ENCODE measurements at regions not wholly inside any gene's neighbourhood (a gene's known extent, or its start where the extent isn't known, plus 50 kb on each side); places are given as distances from the start of the nearest gene placed in this dataset.

- no peaks in the 10 kb centered on the region for H3K9me3 ChIP-seq
- no peak for DNase-seq
Measured at GRCh38 chr16:59698346-59699020, 964.4 kb upstream of the GOT2 start.

GRCh38 chr16:59697761-59698160, 963.6 kb upstream of the GOT2 start:
- Histone ChIP-seq H3K9me3 (no peaks in the 10 kb centered on the region), H3K27me3 (no peaks in the 10 kb centered on the region), H3K4me3 (no peak overlapping the region), H3K27ac (no peak overlapping the region), H3K36me3 (no peaks in the 10 kb centered on the region), H3K4me1 (no peaks in the 10 kb centered on the region)
- TF ChIP-seq POLR2A (IDR thresholded peaks at IDR 0.05): no peak
- no peak for TF ChIP-seq POLR2AphosphoS5 (IDR thresholded peaks at IDR 0.05)
- ATAC-seq (ENCODE audit: low FRiP score in 2 of 2) (no peak), DNase-seq (no peak)
- WGBS, 2 donors: 82 to 95% methylated on average over 1 of the region's 1 CpG

More at GRCh38 chr16:59698346-59699020, 964.4 kb upstream of the GOT2 start:
- Histone ChIP-seq H3K36me3 (no peaks in the 10 kb centered on the region), H3K27me3 (no peaks in the 10 kb centered on the region), H3K4me1 (no peaks in the 10 kb centered on the region), H3K4me3 (no peak overlapping the region), H3K27ac (no peak overlapping the region)
- 27 to 45% methylated on average over 3 of the region's 3 CpGs for WGBS, 2 donors
- no peak for TF ChIP-seq POLR2A (IDR thresholded peaks at IDR 0.05)
- TF ChIP-seq CTCF (IDR thresholded peaks at IDR 0.05): no peak
- no peak for TF ChIP-seq EP300 (IDR thresholded peaks at IDR 0.05)
- TF ChIP-seq POLR2AphosphoS5 (IDR thresholded peaks at IDR 0.05): no peak
- no peak for ATAC-seq (ENCODE audit: low FRiP score in 2 of 2)

- Histone ChIP-seq H3K27me3 (no peaks in the 10 kb centered on the region), H3K4me1 (no peaks in the 10 kb centered on the region), H3K36me3 (no peaks in the 10 kb centered on the region), H3K9me3 (no peaks in the 10 kb centered on the region), H3K4me3 (no peak overlapping the region), H3K27ac (no peak overlapping the region)
- ATAC-seq (ENCODE audit: low FRiP score in 2 of 2) (no peak), DNase-seq (no peak)
- TF ChIP-seq POLR2A (IDR thresholded peaks at IDR 0.05) (no peak), CTCF (IDR thresholded peaks at IDR 0.05) (no peak), POLR2AphosphoS5 (IDR thresholded peaks at IDR 0.05) (no peak), EP300 (IDR thresholded peaks at IDR 0.05) (no peak)
- 93 to 94% methylated on average over 5 of the region's 5 CpGs for WGBS, 2 donors
Measured at GRCh38 chr16:59697236-59697635, 963.1 kb upstream of the GOT2 start.

- no peaks in the 10 kb centered on the region for H3K4me1 ChIP-seq
- H3K27me3 ChIP-seq: no peaks in the 10 kb centered on the region
- TF ChIP-seq CTCF (IDR thresholded peaks at IDR 0.05): no peak
- no peak for TF ChIP-seq POLR2AphosphoS5 (IDR thresholded peaks at IDR 0.05)
- no peak for TF ChIP-seq POLR2A (IDR thresholded peaks at IDR 0.05)
- no peak for TF ChIP-seq EP300 (IDR thresholded peaks at IDR 0.05)
- 85 to 87% methylated on average over 2 of the region's 2 CpGs for WGBS, 2 donors
- no peaks in the 10 kb centered on the region for H3K36me3 ChIP-seq
- no peaks in the 10 kb centered on the region for H3K9me3 ChIP-seq
- H3K4me3 ChIP-seq: no peak overlapping the region
- no peak for ATAC-seq (ENCODE audit: low FRiP score in 2 of 2)
- no peak for DNase-seq
- no peak overlapping the region for H3K27ac ChIP-seq
Measured at GRCh38 chr16:59696495-59696894, 962.4 kb upstream of the GOT2 start.

GRCh38 chr16:59690216-59690615, 956.1 kb upstream of the GOT2 start:
- Histone ChIP-seq H3K9me3 (peaks cover 0 to 16% (median 2%) of the 10 kb centered on the region in 4 donors), H3K27ac (no peak overlapping the region)

More at GRCh38 chr16:59690216-59690615, 956.1 kb upstream of the GOT2 start:
- ATAC-seq (ENCODE audit: low FRiP score in 2 of 2): no peak
- H3K27me3 ChIP-seq: no peaks in the 10 kb centered on the region
- H3K4me1 ChIP-seq: no peaks in the 10 kb centered on the region
- H3K4me3 ChIP-seq: no peak overlapping the region
- H3K36me3 ChIP-seq: no peaks in the 10 kb centered on the region
- no peak for DNase-seq
- TF ChIP-seq CTCF (IDR thresholded peaks at IDR 0.05) (no peak), POLR2A (IDR thresholded peaks at IDR 0.05) (no peak), POLR2AphosphoS5 (IDR thresholded peaks at IDR 0.05) (no peak), EP300 (IDR thresholded peaks at IDR 0.05) (no peak)
- WGBS, 2 donors: 84 to 87% methylated on average over 3 of the region's 3 CpGs

Data from upper lobe of left lung (tissue), 6 donors.